ENCODE measurements at regions not wholly inside any gene's neighbourhood (a gene's known extent, or its start where the extent isn't known, plus 50 kb on each side); places are given as distances from the start of the nearest gene placed in this dataset.

- Mint-ChIP-seq H3K4me3 (no peak overlapping the region), H3K9me3 (no peaks in the 10 kb centered on the region), H3K27ac (peak overlapping the region; percentile 18; the same call in 1 of the 2 replicates), H3K36me3 (ENCODE audit: low read depth) (no peaks in the 10 kb centered on the region), H3K4me1 (peaks cover 10% of the 10 kb centered on the region; the same call in 2 of the 3 replicates), H3K27me3 (ENCODE audit: insufficient read depth, low read depth, poor library complexity) (no peaks in the 10 kb centered on the region)
- Histone ChIP-seq H3K27me3 (ENCODE audit: insufficient read depth) (no peaks in the 10 kb centered on the region), H4K20me1 (replicated peaks; ENCODE audit: insufficient read depth) (no peaks in the 10 kb centered on the region), H3K4me1 (ENCODE audit: insufficient read depth) (peaks cover 9% of the 10 kb centered on the region), H3K27ac (ENCODE audit: low read depth) (no peak overlapping the region), H3K4me2 (no peak overlapping the region), H3K79me2 (replicated peaks; ENCODE audit: insufficient read depth) (no peaks in the 10 kb centered on the region), H3K4me3 (no peak overlapping the region), H3F3A (replicated peaks; ENCODE audit: low read depth) (no peaks in the 10 kb centered on the region), H3K9me2 (ENCODE audit: insufficient read depth) (no peaks in the 10 kb centered on the region), H2AFZ (no peak overlapping the region), H3K36me3 (ENCODE audit: insufficient read depth) (no peaks in the 10 kb centered on the region)
- TF ChIP-seq CTCF (conservative IDR thresholded peaks at IDR 0.05; ENCODE audit: low read depth in 2 of 2) (no peak), EZH2 (IDR thresholded peaks at IDR 0.05; ENCODE audit: low read depth, unreplicated experiment) (no peak), ZNF114 (CRISPR knock-in tag; IDR thresholded peaks at IDR 0.05) (no peak), ZNF462 (CRISPR knock-in tag; IDR thresholded peaks at IDR 0.05) (no peak), CREB1 (CRISPR knock-in tag; IDR thresholded peaks at IDR 0.05; ENCODE audit: low read depth) (no peak), STAT1 (IDR thresholded peaks at IDR 0.05; ENCODE audit: unreplicated experiment) (no peak), EZH2phosphoT487 (IDR thresholded peaks at IDR 0.05; ENCODE audit: unreplicated experiment) (no peak), POLR2AphosphoS5 (IDR thresholded peaks at IDR 0.05; ENCODE audit: low read depth) (no peak), REST (IDR thresholded peaks at IDR 0.05; ENCODE audit: unreplicated experiment) (no peak), ZNF331 (CRISPR knock-in tag; IDR thresholded peaks at IDR 0.05; ENCODE audit: low read depth) (no peak)
- no peak for DNase-seq (ENCODE audit: low spot score)
- no peak for ATAC-seq
Observed at GRCh38 chr14:43793579-43793978, 713.5 kb downstream of the FSCB start.

Data from GM23338 (cell line).